Breast epithelium (tissue), 4 donors: ENCODE measurements at regions not wholly inside any gene's neighbourhood (a gene's known extent, or its start where the extent isn't known, plus 50 kb on each side); places are given as distances from the start of the nearest gene placed in this dataset.

Experiments
- DNase-seq, 2 donors: peaks; one replicate each; pipeline ENCODE4 v3.0.0-alpha.2; 2019; ENCODE audit warnings: low spot score in 2 of 2
- H3K27ac ChIP-seq, 2 donors: fragments of 200-600 bp; sonication (generic) in 1 of 2; one replicate each; pipeline ENCODE4 v1.5.1; 2016 to 2019; ENCODE audit warnings: mild to moderate bottlenecking in 1 of 2
- H3K27me3 ChIP-seq, 2 donors: fragments of 200-600 bp; sonication (generic) in 1 of 2; one replicate each; pipeline versions ENCODE4 v1.5.1 to v1.6.0; 2017 to 2019; ENCODE audit warnings: control low read depth in 1 of 2, mild to moderate bottlenecking in 1 of 2
- H3K36me3 ChIP-seq: fragments of 200-600 bp; one replicate; pipeline ENCODE4 v1.5.1; 2019
- H3K4me1 ChIP-seq, 2 donors: fragments of 200-600 bp; sonication (generic); one replicate each; pipeline ENCODE4 v1.5.1; 2016 to 2019; ENCODE audit warnings: control low read depth in 1 of 2
- H3K4me3 ChIP-seq, 3 donors: fragments of 200-600 bp; sonication (generic); 1 replicate in 2 of 3; 2 replicates in 1 of 3; pipeline ENCODE4 v1.5.1; 2016 to 2019; ENCODE audit warnings: mild to moderate bottlenecking in 3 of 3, moderate library complexity in 2 of 3
- H3K9me3 ChIP-seq, 2 donors: fragments of 200-600 bp; sonication (generic) in 1 of 2; one replicate each; pipeline ENCODE4 v1.5.1; 2016 to 2019; ENCODE audit warnings: control low read depth in 1 of 2
- CTCF ChIP-seq, 3 donors: fragments of 450-650 bp; IDR thresholded peaks; one replicate each; pipeline ENCODE4 v1.5.1; 2016 to 2017; ENCODE audit warnings: antibody characterized with exemption in 3 of 3, mild to moderate bottlenecking in 3 of 3, moderate library complexity in 3 of 3
- POLR2A ChIP-seq: fragments of 450-650 bp; IDR thresholded peaks from one replicate; pipeline ENCODE4 v1.6.1; 2016; ENCODE audit warnings: antibody characterized with exemption, mild to moderate bottlenecking, moderate library complexity
- POLR2AphosphoS5 ChIP-seq, 3 donors: sonication (generic); formaldehyde crosslinking; IDR thresholded peaks; one replicate each; pipeline ENCODE4 v1.6.1; 2017; ENCODE audit warnings: antibody characterized with exemption in 3 of 3
- intact Hi-C: fragments of 100-400 bp; cut with DNase I; formaldehyde crosslinking; loops from one replicate; pipeline ENCODE4 v1.15.1; 2023; ENCODE audit warnings: low total_unique reads

GRCh38 chr3:18687286-18687685 lies 262.1 kb upstream of the SATB1 start:
- Histone ChIP-seq H3K27ac (no peak overlapping the region), H3K36me3 (no peaks in the 10 kb centered on the region), H3K4me3 (no peak overlapping the region), H3K4me1 (no peaks in the 10 kb centered on the region), H3K27me3 (no peaks in the 10 kb centered on the region), H3K9me3 (no peaks in the 10 kb centered on the region)
- intact Hi-C loops = no loop called here
- DNase-seq = no peak
- TF ChIP-seq POLR2A (no peak), POLR2AphosphoS5 (IDR thresholded peaks at IDR 0.05) (no peak), CTCF (IDR thresholded peaks at IDR 0.05) (no peak)

- no peaks in the 10 kb centered on the region for H3K9me3 ChIP-seq
- H3K27ac ChIP-seq = no peak overlapping the region
- no peak for DNase-seq
- no peak for TF ChIP-seq CTCF (IDR thresholded peaks at IDR 0.05)
- TF ChIP-seq POLR2A = no peak
- no peak for TF ChIP-seq POLR2AphosphoS5 (IDR thresholded peaks at IDR 0.05)
- no peaks in the 10 kb centered on the region for H3K36me3 ChIP-seq
- intact Hi-C loops = loop anchor here (5.0 kb wide), 1 partner anchor 1107 kb away; no protein-coding TSS in a partner anchor
- no peak overlapping the region for H3K4me3 ChIP-seq
- H3K27me3 ChIP-seq = no peaks in the 10 kb centered on the region
- no peaks in the 10 kb centered on the region for H3K4me1 ChIP-seq
These were observed 258.8 kb upstream of the SATB1 start for GRCh38 chr3:18683900-18684299.

GRCh38 chr3:18681818-18682345 lies 256.7 kb upstream of the SATB1 start:
- TF ChIP-seq CTCF (IDR thresholded peaks at IDR 0.05) (no peak), POLR2AphosphoS5 (IDR thresholded peaks at IDR 0.05) (no peak), POLR2A (no peak)
- Histone ChIP-seq H3K4me3 (no peak overlapping the region), H3K9me3 (no peaks in the 10 kb centered on the region), H3K27me3 (no peaks in the 10 kb centered on the region), H3K36me3 (no peaks in the 10 kb centered on the region), H3K4me1 (no peaks in the 10 kb centered on the region), H3K27ac (no peak overlapping the region)
- no peak for DNase-seq
- intact Hi-C loops = loop anchor here (5.0 kb wide), 1 partner anchor 1105 kb away; no protein-coding TSS in a partner anchor

GRCh38 chr3:18680758-18681157 lies 255.6 kb upstream of the SATB1 start:
- no peaks in the 10 kb centered on the region for H3K4me1 ChIP-seq
- intact Hi-C loops = loop anchor here (5.0 kb wide), 1 partner anchor 1103 kb away; no protein-coding TSS in a partner anchor
- H3K4me3 ChIP-seq = no peak overlapping the region
- H3K9me3 ChIP-seq = no peaks in the 10 kb centered on the region
- no peaks in the 10 kb centered on the region for H3K36me3 ChIP-seq
- TF ChIP-seq CTCF (IDR thresholded peaks at IDR 0.05) (no peak), POLR2A (no peak), POLR2AphosphoS5 (IDR thresholded peaks at IDR 0.05) (no peak)
- no peaks in the 10 kb centered on the region for H3K27me3 ChIP-seq
- no peak for DNase-seq
- H3K27ac ChIP-seq = no peak overlapping the region

- no peaks in the 10 kb centered on the region for H3K4me1 ChIP-seq
- no peaks in the 10 kb centered on the region for H3K27me3 ChIP-seq
- no peaks in the 10 kb centered on the region for H3K36me3 ChIP-seq
- TF ChIP-seq POLR2A (no peak), CTCF (IDR thresholded peaks at IDR 0.05) (no peak), POLR2AphosphoS5 (IDR thresholded peaks at IDR 0.05) (no peak)
- DNase-seq = no peak
- intact Hi-C loops = no loop called here
- no peak overlapping the region for H3K27ac ChIP-seq
- H3K9me3 ChIP-seq = no peaks in the 10 kb centered on the region
- no peak overlapping the region for H3K4me3 ChIP-seq
These were observed 254.1 kb upstream of the SATB1 start for GRCh38 chr3:18679238-18679637.
